OCI-LY3 (cell line): ENCODE measurements at regions not wholly inside any gene's neighbourhood (a gene's known extent, or its start where the extent isn't known, plus 50 kb on each side); places are given as distances from the start of the nearest gene placed in this dataset.
A peak's percentile ranks its signal among the peaks of the same experiment; 100 is the strongest.
"Not testable (repeated sequence)": the region's sequence is repeated elsewhere in the genome, so short reads cannot be mapped to it uniquely, and the experiment has no call there.

ENCODE experiments used
- H2AFZ ChIP-seq: fragments of 200-600, 300-600 bp; shearing (Covaris generic); 2 replicates; pipeline ENCODE4 v1.6.0; 2014; ENCODE audit warnings: antibody characterized with exemption, low read depth, low read length
- H3K27ac ChIP-seq: fragments of 200-600, 300-600 bp; sonication (generic); 2 replicates; pipeline ENCODE4 v1.5.1; 2014; ENCODE audit warnings: mild to moderate bottlenecking, low read length, moderate library complexity, mixed read lengths
- H3K27me3 ChIP-seq: fragments of 200-600, 300-600 bp; sonication (generic); 2 replicates; pipeline ENCODE4 v1.6.1; 2014; ENCODE audit warnings: low read depth, low read length, mixed read lengths
- H3K36me3 ChIP-seq: fragments of 200-600, 300-600 bp; sonication (generic); replicated peaks from 2 replicates; pipeline ENCODE3; 2014; ENCODE audit warnings: low read depth, low read length, mixed read lengths
- H3K4me1 ChIP-seq: fragments of 300-600, 200-600 bp; sonication (generic); 2 replicates; pipeline ENCODE4 v1.6.1; 2014; ENCODE audit warnings: low read length, mixed read lengths
- H3K4me2 ChIP-seq: fragments of 200-600, 300-600 bp; sonication (generic); 2 replicates; pipeline ENCODE4 v1.6.1; 2014; ENCODE audit warnings: low read length, mixed read lengths
- H3K4me3 ChIP-seq: fragments of 300-600, 200-600 bp; sonication (generic); 2 replicates; pipeline ENCODE4 v1.5.1; 2014; ENCODE audit warnings: antibody characterized with exemption, mild to moderate bottlenecking, low read length, moderate library complexity
- H3K79me2 ChIP-seq: fragments of 300-600, 200-600 bp; shearing (Covaris generic); 2 replicates; pipeline ENCODE4 v1.6.1; 2014; ENCODE audit warnings: mild to moderate bottlenecking, low read length, mixed read lengths
- H3K9ac ChIP-seq: fragments of 300-600, 200-600 bp; shearing (Covaris generic); 2 replicates; pipeline ENCODE4 v1.6.0; 2014; ENCODE audit warnings: mild to moderate bottlenecking, low read length, moderate library complexity
- H3K9me3 ChIP-seq: fragments of 200-600, 300-600 bp; shearing (Covaris generic); 2 replicates; pipeline ENCODE4 v1.6.1; 2014; ENCODE audit warnings: low read length, mixed read lengths; ENCODE audit not compliant: insufficient read depth
- H4K20me1 ChIP-seq: fragments of 200-600, 300-600 bp; sonication (generic); 2 replicates; pipeline ENCODE4 v1.6.1; 2016; ENCODE audit warnings: low read length, mixed read lengths; ENCODE audit not compliant: insufficient read depth
- EZH2phosphoT487 ChIP-seq: fragments of 200-600 bp; shearing (Covaris generic); IDR thresholded peaks from 2 replicates; pipeline ENCODE4 v1.6.1; 2018; ENCODE audit warnings: antibody characterized with exemption, mixed run types, low read depth
- TF ChIP-seq, protein P1 (sequence below): fragments of 200-600, 300-600 bp; sonication (generic); IDR thresholded peaks from 2 replicates; pipeline ENCODE4 v1.5.1; 2014; ENCODE audit warnings: antibody characterized with exemption, low read length, low read depth

DNA sequence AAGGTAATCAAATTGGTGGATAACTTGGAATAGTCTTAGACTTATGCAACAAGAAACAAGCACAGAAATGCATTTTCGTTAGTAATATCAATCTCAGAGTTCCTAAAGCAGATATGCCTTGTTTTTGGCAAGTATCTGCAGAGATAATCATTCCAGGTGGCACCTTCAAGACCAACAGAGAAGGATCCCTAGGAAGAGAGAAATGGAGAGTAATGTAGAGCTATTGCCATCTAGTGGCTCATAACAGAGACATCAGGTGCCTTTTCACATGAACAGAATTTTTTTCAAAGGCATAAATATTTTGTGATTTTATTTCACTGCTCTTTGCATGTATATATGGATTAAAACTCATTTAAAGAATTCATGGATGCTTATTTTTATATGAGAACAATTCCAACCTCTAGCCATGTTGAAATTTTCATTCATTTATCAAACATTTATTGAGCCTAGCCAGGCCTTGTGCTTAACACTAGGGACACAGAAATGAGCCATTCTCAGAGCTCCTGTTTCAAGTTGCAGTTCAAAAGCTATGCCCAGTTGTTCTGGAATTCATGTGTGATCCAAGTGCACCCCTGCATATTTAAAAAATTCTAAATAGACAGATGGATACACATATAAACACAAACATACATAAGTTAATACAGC is 117.5 kb upstream of the OR13F1 start:
- Histone ChIP-seq H3K4me2 (peak overlapping the region; percentile 29; the same call in 1 of the 2 replicates), H3K36me3 (no peaks in the 10 kb centered on the region), H3K79me2 (no peaks in the 10 kb centered on the region), H3K27ac (no peak overlapping the region), H3K4me3 (no peak overlapping the region), H3K27me3 (peaks cover 28% of the 10 kb centered on the region), H3K9ac (no peak overlapping the region), H4K20me1 (no peaks in the 10 kb centered on the region), H2AFZ (no peak overlapping the region), H3K4me1 (peaks cover 7% of the 10 kb centered on the region), H3K9me3 (no peaks in the 10 kb centered on the region)
- TF ChIP-seq, protein P1, sequence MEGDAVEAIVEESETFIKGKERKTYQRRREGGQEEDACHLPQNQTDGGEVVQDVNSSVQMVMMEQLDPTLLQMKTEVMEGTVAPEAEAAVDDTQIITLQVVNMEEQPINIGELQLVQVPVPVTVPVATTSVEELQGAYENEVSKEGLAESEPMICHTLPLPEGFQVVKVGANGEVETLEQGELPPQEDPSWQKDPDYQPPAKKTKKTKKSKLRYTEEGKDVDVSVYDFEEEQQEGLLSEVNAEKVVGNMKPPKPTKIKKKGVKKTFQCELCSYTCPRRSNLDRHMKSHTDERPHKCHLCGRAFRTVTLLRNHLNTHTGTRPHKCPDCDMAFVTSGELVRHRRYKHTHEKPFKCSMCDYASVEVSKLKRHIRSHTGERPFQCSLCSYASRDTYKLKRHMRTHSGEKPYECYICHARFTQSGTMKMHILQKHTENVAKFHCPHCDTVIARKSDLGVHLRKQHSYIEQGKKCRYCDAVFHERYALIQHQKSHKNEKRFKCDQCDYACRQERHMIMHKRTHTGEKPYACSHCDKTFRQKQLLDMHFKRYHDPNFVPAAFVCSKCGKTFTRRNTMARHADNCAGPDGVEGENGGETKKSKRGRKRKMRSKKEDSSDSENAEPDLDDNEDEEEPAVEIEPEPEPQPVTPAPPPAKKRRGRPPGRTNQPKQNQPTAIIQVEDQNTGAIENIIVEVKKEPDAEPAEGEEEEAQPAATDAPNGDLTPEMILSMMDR: peak; percentile 85
- TF ChIP-seq EZH2phosphoT487: no peak

GRCh38 chr9:104388071-104388470 is 116.0 kb upstream of the OR13F1 start:
- Histone ChIP-seq H3K27me3 (peaks cover 28% of the 10 kb centered on the region), H3K27ac (no peak overlapping the region), H4K20me1 (no peaks in the 10 kb centered on the region), H2AFZ (no peak overlapping the region), H3K79me2 (no peaks in the 10 kb centered on the region), H3K9me3 (no peaks in the 10 kb centered on the region), H3K36me3 (no peaks in the 10 kb centered on the region), H3K4me3 (no peak overlapping the region), H3K4me1 (peaks cover 7% of the 10 kb centered on the region), H3K9ac (no peak overlapping the region), H3K4me2 (no peak overlapping the region)
- no peak for TF ChIP-seq EZH2phosphoT487
- TF ChIP-seq, protein P1: no peak

- no peak for TF ChIP-seq EZH2phosphoT487
- TF ChIP-seq, protein P1: no peak
- H2AFZ ChIP-seq: no peak overlapping the region
- H4K20me1 ChIP-seq: no peaks in the 10 kb centered on the region
- H3K4me3 ChIP-seq: no peak overlapping the region
- peaks cover 18% of the 10 kb centered on the region for H3K27me3 ChIP-seq
- no peaks in the 10 kb centered on the region for H3K9me3 ChIP-seq
- H3K4me1 ChIP-seq: peaks cover 7% of the 10 kb centered on the region
- no peak overlapping the region for H3K9ac ChIP-seq
- H3K4me2 ChIP-seq: no peak overlapping the region
- no peaks in the 10 kb centered on the region for H3K79me2 ChIP-seq
- no peaks in the 10 kb centered on the region for H3K36me3 ChIP-seq
- H3K27ac ChIP-seq: no peak overlapping the region
These were observed 114.7 kb upstream of the OR13F1 start for GRCh38 chr9:104389341-104389740.

- H3K9me3 ChIP-seq, H3K9ac ChIP-seq, H3K27ac ChIP-seq, H3K4me3 ChIP-seq, H3K4me1 ChIP-seq, H4K20me1 ChIP-seq, H3K27me3 ChIP-seq, H2AFZ ChIP-seq, H3K36me3 ChIP-seq, H3K4me2 ChIP-seq, H3K79me2 ChIP-seq: not testable (repeated sequence)
These were observed 109.2 kb upstream of the OR13F1 start for GRCh38 chr9:104394901-104395300.
